HepG2 (cell line): ENCODE measurements at regions not wholly inside any gene's neighbourhood (a gene's known extent, or its start where the extent isn't known, plus 50 kb on each side); places are given as distances from the start of the nearest gene placed in this dataset.

ENCODE experiments used
- ATAC-seq: fragments of 200-7000 bp; cut with Tn5 transposase; 3 replicates; pipeline ENCODE4 v1.9.1; 2020; ENCODE audit warnings: mild to moderate bottlenecking, moderate library complexity
- BruUV-seq: library from RNA; stranded (reverse); fragments of 400-500 nt; replicated peaks from 2 replicates; lab custom pipeline; 2021; lab: Mats Ljungman, UMichigan
- CTCF ChIA-PET: fragments of 300-600 bp; formaldehyde crosslinking; extraction: SDS; loops from one replicate; lab custom pipeline; 2021; ENCODE audit warnings: low total read pairs, inconsistent platforms, low intra/inter-chr PET ratio; lab: Yijun Ruan, JAX
- POLR2A ChIA-PET: fragments of 350-600 bp; sonication (Branson Sonifier 250); formaldehyde crosslinking; loops from one replicate; lab custom pipeline; 2020; ENCODE audit warnings: antibody characterized with exemption, inconsistent platforms; lab: Yijun Ruan, JAX
- DNase-seq: peaks from one replicate; pipeline ENCODE4 v3.0.0-alpha.2; 2015; ENCODE audit warnings: low spot score
- FAIRE-seq: peaks from 3 replicates; lab custom pipeline; 2011; peaks lifted over from hg19 to GRCh38; lab: Jason Lieb, UNC
- H2AFZ ChIP-seq: one replicate; pipeline ENCODE4 v1.6.1; 2011; ENCODE audit warnings: low read length, inconsistent platforms
- H3K27ac ChIP-seq: fragments of 300-600 bp; 3 replicates; pipeline ENCODE4 v1.8.0; 2011; ENCODE audit warnings: mixed run types, mild to moderate bottlenecking, mixed read lengths, low read length, inconsistent platforms; ENCODE audit not compliant: insufficient read depth; ENCODE audit errors: extremely low read length
- H3K27me3 ChIP-seq, 2 experiments: fragments of 200-600 bp in 1 of 2; 2 replicates in 1 of 2; 3 replicates in 1 of 2; pipeline versions ENCODE4 v1.6.0 to v1.8.0; 2011; ENCODE audit warnings: low read length in 2 of 2, mild to moderate bottlenecking in 2 of 2, moderate library complexity in 2 of 2, inconsistent platforms in 1 of 2; ENCODE audit not compliant: insufficient read depth in 2 of 2, control insufficient read depth in 1 of 2
- H3K36me3 ChIP-seq, 2 experiments: fragments of 200-600 bp in 1 of 2; replicated peaks in 1 of 2; 2 replicates in 1 of 2; 3 replicates in 1 of 2; pipeline versions ENCODE4 v1.5.1 to v1.8.0; 2011; ENCODE audit warnings: low read length in 2 of 2, inconsistent platforms in 1 of 2; ENCODE audit not compliant: insufficient read depth in 2 of 2, control insufficient read depth in 1 of 2
- H3K4me1 ChIP-seq: 2 replicates; pipeline ENCODE4 v1.5.1; 2012; ENCODE audit warnings: low read length, inconsistent platforms; ENCODE audit not compliant: insufficient read depth
- H3K4me2 ChIP-seq: 2 replicates; pipeline ENCODE4 v1.6.0; 2011; ENCODE audit warnings: low read depth, low read length, inconsistent platforms
- H3K4me3 ChIP-seq, 3 experiments: fragments of 200-600 bp in 1 of 3; sonication (generic), shearing (Covaris generic) in 1 of 3; replicated peaks in 1 of 3; 2 replicates each; pipeline ENCODE4 v1.5.1; 2011 to 2016; ENCODE audit warnings: low read length in 3 of 3, inconsistent platforms in 2 of 3, low read depth in 2 of 3, mild to moderate bottlenecking in 2 of 3, control low read depth in 1 of 3, mixed read lengths in 1 of 3; ENCODE audit not compliant: insufficient read depth in 1 of 3
- H3K79me2 ChIP-seq: one replicate; pipeline ENCODE4 v1.6.1; 2011; ENCODE audit warnings: low read length, inconsistent platforms; ENCODE audit not compliant: insufficient read depth
- H3K9ac ChIP-seq: 2 replicates; pipeline ENCODE4 v1.6.0; 2011; ENCODE audit warnings: mild to moderate bottlenecking, low read depth, low read length, inconsistent platforms; ENCODE audit not compliant: insufficient read depth
- H3K9me3 ChIP-seq: 2 replicates; pipeline ENCODE4 v1.5.1; 2012; ENCODE audit warnings: mild to moderate bottlenecking, low read length
- H4K20me1 ChIP-seq: 2 replicates; pipeline ENCODE4 v1.6.0; 2011; ENCODE audit warnings: inconsistent platforms, mild to moderate bottlenecking, low read length, moderate library complexity; ENCODE audit not compliant: insufficient read depth
- CHCHD3 ChIP-seq: sonication (generic); formaldehyde crosslinking; IDR thresholded peaks from 2 replicates; pipeline ENCODE4 v1.8.0; 2022; ENCODE audit warnings: mild to moderate bottlenecking, missing genetic modification reagents, moderate library complexity
- HDAC6 ChIP-seq: fragments of 200-600 bp; sonication (generic); IDR thresholded peaks from 2 replicates; pipeline ENCODE4 v1.7.0; 2017; ENCODE audit warnings: mild to moderate bottlenecking, antibody characterized with exemption, low read length, low read depth
- HIVEP1 ChIP-seq: sonication (generic); formaldehyde crosslinking; IDR thresholded peaks from 2 replicates; pipeline ENCODE4 v1.4.0; 2020; ENCODE audit warnings: mild to moderate bottlenecking, missing genetic modification reagents
- PRPF4 ChIP-seq: fragments of 200-400 bp; formaldehyde crosslinking; IDR thresholded peaks from 2 replicates; pipeline ENCODE4 v1.6.1; 2016; ENCODE audit warnings: low read length, low read depth; ENCODE audit not compliant: poor library complexity, severe bottlenecking
- RCOR2 ChIP-seq: IDR thresholded peaks from 2 replicates; pipeline ENCODE4 v1.6.1; 2016; ENCODE audit warnings: missing biosample characterization, missing genetic modification reagents
- SNAPC2 ChIP-seq: sonication (generic); formaldehyde crosslinking; IDR thresholded peaks from 2 replicates; pipeline ENCODE4 v1.8.1; 2022; ENCODE audit warnings: mild to moderate bottlenecking, missing genetic modification reagents
- TSC22D2 ChIP-seq: sonication (generic); formaldehyde crosslinking; IDR thresholded peaks from 2 replicates; pipeline ENCODE4 v1.5.1; 2020; ENCODE audit warnings: missing genetic modification reagents, mild to moderate bottlenecking, borderline replicate concordance
- YEATS2 ChIP-seq: sonication (generic); formaldehyde crosslinking; IDR thresholded peaks from 2 replicates; pipeline ENCODE4 v1.4.0; 2020; ENCODE audit warnings: missing genetic modification reagents, borderline replicate concordance
- ZBTB42 ChIP-seq: sonication (generic); formaldehyde crosslinking; IDR thresholded peaks from 2 replicates; pipeline ENCODE4 v1.5.0; 2020; ENCODE audit warnings: mild to moderate bottlenecking, missing genetic modification reagents
- ZNF282 ChIP-seq: fragments of 450-650 bp; IDR thresholded peaks from 2 replicates; pipeline ENCODE4 v1.6.1; 2018; ENCODE audit not compliant: partially characterized antibody
- ZNF879 ChIP-seq: sonication (generic); formaldehyde crosslinking; IDR thresholded peaks from 2 replicates; pipeline ENCODE4 v1.8.1; 2023; ENCODE audit warnings: missing genetic modification reagents
- WGBS: methylation state at CpG from one replicate; pipeline ENCODE4 v1.1.6; 2017; ENCODE audit warnings: low lambda C conversion rate; 5-methylcytosine and 5-hydroxymethylcytosine counted together
- in situ Hi-C: cut with HindIII; loops from 2 replicates; pipeline ENCODE4 v1.10.0; 2017; ENCODE audit warnings: low pct_unique_long_range_greater_than_20kb; ENCODE audit not compliant: extremely low pct_ligation_motif_present
- intact Hi-C: fragments of 100-400 bp; cut with micrococcal nuclease; formaldehyde crosslinking; loops from one replicate; pipeline ENCODE4 v1.10.0; 2022; ENCODE audit not compliant: unreplicated experiment
- TF ChIP-seq, protein P1 (sequence below): sonication (generic); formaldehyde crosslinking; IDR thresholded peaks from 2 replicates; pipeline ENCODE4 v1.4.0; 2020; ENCODE audit warnings: missing genetic modification reagents
- TF ChIP-seq, protein P2 (sequence below): sonication (generic); formaldehyde crosslinking; IDR thresholded peaks from 2 replicates; pipeline ENCODE4 v1.4.0; 2020; ENCODE audit warnings: missing genetic modification reagents, borderline replicate concordance

DNA sequence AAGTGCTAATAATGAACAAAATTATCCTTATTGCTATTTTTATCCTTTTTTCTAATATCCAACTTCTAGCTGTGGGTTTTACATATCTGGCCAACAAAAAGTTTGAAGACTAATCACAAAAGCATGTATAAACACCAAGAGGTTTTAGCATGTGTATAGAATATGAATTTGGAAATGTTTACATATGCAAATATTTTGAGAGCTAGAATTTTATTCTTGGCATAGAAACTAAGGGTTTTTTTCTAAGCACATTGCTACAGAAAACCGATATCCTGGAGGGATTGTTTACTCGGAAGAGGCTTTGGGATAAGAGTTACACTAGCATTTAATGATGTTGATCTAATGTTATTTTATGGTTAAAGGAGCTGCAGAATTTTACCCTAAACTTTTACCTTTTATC is 392.1 kb downstream of the EFNB2 start:
- Histone ChIP-seq H2AFZ (no peak overlapping the region), H3K79me2 (no peaks in the 10 kb centered on the region), H3K36me3 (no peaks in the 10 kb centered on the region), H3K4me3 (no peak overlapping the region), H3K4me1 (no peaks in the 10 kb centered on the region), H3K27me3 (no peaks in the 10 kb centered on the region), H3K9me3 (no peaks in the 10 kb centered on the region), H4K20me1 (no peaks in the 10 kb centered on the region), H3K27ac (no peak overlapping the region), H3K9ac (no peak overlapping the region), H3K4me2 (no peak overlapping the region)
- TF ChIP-seq, protein P1, sequence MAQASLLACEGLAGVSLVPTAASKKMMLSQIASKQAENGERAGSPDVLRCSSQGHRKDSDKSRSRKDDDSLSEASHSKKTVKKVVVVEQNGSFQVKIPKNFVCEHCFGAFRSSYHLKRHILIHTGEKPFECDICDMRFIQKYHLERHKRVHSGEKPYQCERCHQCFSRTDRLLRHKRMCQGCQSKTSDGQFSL (CRISPR knock-in tag), result no peak
- TF ChIP-seq ZNF879 (CRISPR knock-in tag), result no peak
- no peak for TF ChIP-seq TSC22D2
- no peak for TF ChIP-seq YEATS2 (CRISPR knock-in tag)
- TF ChIP-seq RCOR2 (CRISPR knock-in tag), result no peak
- TF ChIP-seq SNAPC2, result no peak
- TF ChIP-seq HDAC6, result no peak
- TF ChIP-seq ZBTB42 (CRISPR knock-in tag), result no peak
- TF ChIP-seq CHCHD3 (CRISPR knock-in tag), result no peak
- TF ChIP-seq, protein P2, sequence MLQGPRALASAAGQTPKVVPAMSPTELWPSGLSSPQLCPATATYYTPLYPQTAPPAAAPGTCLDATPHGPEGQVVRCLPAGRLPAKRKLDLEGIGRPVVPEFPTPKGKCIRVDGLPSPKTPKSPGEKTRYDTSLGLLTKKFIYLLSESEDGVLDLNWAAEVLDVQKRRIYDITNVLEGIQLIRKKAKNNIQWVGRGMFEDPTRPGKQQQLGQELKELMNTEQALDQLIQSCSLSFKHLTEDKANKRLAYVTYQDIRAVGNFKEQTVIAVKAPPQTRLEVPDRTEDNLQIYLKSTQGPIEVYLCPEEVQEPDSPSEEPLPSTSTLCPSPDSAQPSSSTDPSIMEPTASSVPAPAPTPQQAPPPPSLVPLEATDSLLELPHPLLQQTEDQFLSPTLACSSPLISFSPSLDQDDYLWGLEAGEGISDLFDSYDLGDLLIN (CRISPR knock-in tag), result no peak
- TF ChIP-seq HIVEP1 (CRISPR knock-in tag), result no peak
- no peak for TF ChIP-seq PRPF4
- no peak for TF ChIP-seq ZNF282
- intact Hi-C loops (no loop called here), in situ Hi-C loops (no loop called here)
- FAIRE-seq, result no peak
- CTCF ChIA-PET, result no interaction called here
- DNase-seq, result no peak
- POLR2A ChIA-PET, result no interaction called here
- no peak for ATAC-seq
- WGBS, result 5% methylated on average over 2 of the region's 2 CpGs
- no TSS peak for BruUV-seq
